ENCODE measurements at regions not wholly inside any gene's neighbourhood (a gene's known extent, or its start where the extent isn't known, plus 50 kb on each side); places are given as distances from the start of the nearest gene placed in this dataset.

- Histone ChIP-seq H3K36me3 (ENCODE audit: control insufficient read depth in 2 of 2, extremely low read depth in 1 of 2, insufficient read depth in 2 of 2, low read length in 2 of 2) (no peaks in the 10 kb centered on the region), H3K27me3 (ENCODE audit: control insufficient read depth, extremely low read depth, insufficient read depth, low read length) (no peaks in the 10 kb centered on the region), H3K27ac (ENCODE audit: control insufficient read depth, insufficient read depth, low read length) (no peak overlapping the region), H3K4me1 (ENCODE audit: control insufficient read depth, extremely low read depth, insufficient read depth, low read length) (no peaks in the 10 kb centered on the region), H4K20me1 (ENCODE audit: control insufficient read depth, extremely low read depth, insufficient read depth, low read length) (no peaks in the 10 kb centered on the region), H3K9me3 (ENCODE audit: control insufficient read depth, low read depth, low read length) (no peaks in the 10 kb centered on the region), H2AFZ (ENCODE audit: control insufficient read depth, low read length) (no peak overlapping the region), H3K9me1 (ENCODE audit: control insufficient read depth, extremely low read depth, insufficient read depth, low read length) (no peaks in the 10 kb centered on the region), H3K4me3 (ENCODE audit: control insufficient read depth in 2 of 3, extremely low read depth in 1 of 3, insufficient read depth in 2 of 3, low read depth in 1 of 3, low read length in 3 of 3) (no peak overlapping the region), H3K4me2 (ENCODE audit: control insufficient read depth, extremely low read depth, insufficient read depth, low read depth, low read length) (no peak overlapping the region), H3K79me2 (ENCODE audit: control insufficient read depth, insufficient read depth, low read length) (no peaks in the 10 kb centered on the region), H3K9ac (ENCODE audit: control insufficient read depth, extremely low read depth, insufficient read depth, low read length) (no peak overlapping the region)
- dilution Hi-C loops (cut with MboI; ENCODE audit: extremely low pct_ligation_motif_present, low sequenced_read_pairs): no loop called here
- no peak for FAIRE-seq
- no peak for TF ChIP-seq CTCF (optimal IDR thresholded peaks at IDR 0.05 in 1 of 3, IDR thresholded peaks at IDR 0.05 in 1 of 3, conservative IDR thresholded peaks at IDR 0.05 in 1 of 3; ENCODE audit: extremely low read depth in 1 of 3, insufficient read depth in 2 of 3, low read length in 3 of 3)
- no peak for DNase-seq (ENCODE audit: low read depth, low spot score)
Observed at GRCh38 chr3:82363131-82363530, 601.7 kb upstream of the GBE1 start.

- Histone ChIP-seq H3K4me3 (ENCODE audit: control insufficient read depth in 2 of 3, extremely low read depth in 1 of 3, insufficient read depth in 2 of 3, low read depth in 1 of 3, low read length in 3 of 3) (no peak overlapping the region), H3K27me3 (ENCODE audit: control insufficient read depth, extremely low read depth, insufficient read depth, low read length) (no peaks in the 10 kb centered on the region), H3K36me3 (ENCODE audit: control insufficient read depth in 2 of 2, extremely low read depth in 1 of 2, insufficient read depth in 2 of 2, low read length in 2 of 2) (no peaks in the 10 kb centered on the region), H3K9ac (ENCODE audit: control insufficient read depth, extremely low read depth, insufficient read depth, low read length) (no peak overlapping the region), H3K9me1 (ENCODE audit: control insufficient read depth, extremely low read depth, insufficient read depth, low read length) (no peaks in the 10 kb centered on the region), H2AFZ (ENCODE audit: control insufficient read depth, low read length) (no peak overlapping the region), H3K27ac (ENCODE audit: control insufficient read depth, insufficient read depth, low read length) (no peak overlapping the region), H3K4me1 (ENCODE audit: control insufficient read depth, extremely low read depth, insufficient read depth, low read length) (no peaks in the 10 kb centered on the region), H3K9me3 (ENCODE audit: control insufficient read depth, low read depth, low read length) (no peaks in the 10 kb centered on the region), H4K20me1 (ENCODE audit: control insufficient read depth, extremely low read depth, insufficient read depth, low read length) (no peaks in the 10 kb centered on the region), H3K79me2 (ENCODE audit: control insufficient read depth, insufficient read depth, low read length) (no peaks in the 10 kb centered on the region), H3K4me2 (ENCODE audit: control insufficient read depth, extremely low read depth, insufficient read depth, low read depth, low read length) (no peak overlapping the region)
- TF ChIP-seq EZH2 (IDR thresholded peaks at IDR 0.05; ENCODE audit: low read length) (no peak), CTCF (optimal IDR thresholded peaks at IDR 0.05 in 1 of 3, IDR thresholded peaks at IDR 0.05 in 1 of 3, conservative IDR thresholded peaks at IDR 0.05 in 1 of 3; ENCODE audit: extremely low read depth in 1 of 3, insufficient read depth in 2 of 3, low read length in 3 of 3) (no peak)
- FAIRE-seq (no peak), DNase-seq (ENCODE audit: low read depth, low spot score) (no peak)
- dilution Hi-C loops (cut with MboI; ENCODE audit: extremely low pct_ligation_motif_present, low sequenced_read_pairs): no loop called here
Observed at GRCh38 chr3:82355228-82355627, 593.8 kb upstream of the GBE1 start.

All from keratinocyte (primary cell).